ENCODE measurements at regions not wholly inside any gene's neighbourhood (a gene's known extent, or its start where the extent isn't known, plus 50 kb on each side); places are given as distances from the start of the nearest gene placed in this dataset.

DNA sequence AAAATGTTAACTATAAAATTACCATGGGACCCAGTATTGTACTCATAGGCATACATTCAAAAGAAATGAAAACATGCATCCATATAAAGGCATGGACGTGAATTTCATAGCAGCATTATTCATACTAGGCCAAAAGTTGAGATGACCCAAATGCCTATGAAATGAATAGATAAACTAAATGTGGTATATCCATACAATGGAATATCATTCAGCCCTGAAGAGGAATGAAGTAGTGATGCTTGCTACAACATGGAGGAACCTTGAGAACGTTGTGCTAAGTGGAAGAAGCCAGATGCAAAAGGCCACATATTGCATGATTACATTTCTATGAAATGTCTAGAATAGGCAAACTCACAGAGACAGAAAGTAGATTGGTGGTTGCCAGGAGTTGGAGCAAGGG lies 127.1 kb upstream of the IPO9 start:
- no peak overlapping the region for H3K9ac ChIP-seq (replicated peaks in 1 of 4; ENCODE audit: extremely low read depth in 1 of 4, low read depth in 3 of 4, low read length in 3 of 4)
- H3K36me3 ChIP-seq (ENCODE audit: control insufficient read depth in 2 of 4, insufficient read depth in 4 of 4, low read length in 3 of 4) = no peaks in the 10 kb centered on the region
- H3K4me1 ChIP-seq (replicated peaks in 1 of 4; ENCODE audit: control insufficient read depth in 3 of 4, insufficient read depth in 4 of 4, low read length in 3 of 4) = peaks cover 2 to 9% (median 5%) of the 10 kb centered on the region in 4 experiments; a peak in 5 of 7 replicates
- no peak overlapping the region for H2BK5ac ChIP-seq (ENCODE audit: low read depth, low read length)
- H3K79me1 ChIP-seq (ENCODE audit: low read depth, low read length) = no peaks in the 10 kb centered on the region; the same call in none of the 2 replicates
- FAIRE-seq = no peak
- ChIA-PET CTCF (ENCODE audit: partially characterized antibody) (interaction anchor here (0.7 to 28.1 kb wide), 9 partner anchors 8 to 186 kb away, joined by 3 to 823 read pairs (median 23); no protein-coding TSS in a partner anchor), POLR2A (ENCODE audit: partially characterized antibody) (interaction anchor here (0.8 kb wide), 1 partner anchor 49 kb away, joined by 4 read pairs; no protein-coding TSS in a partner anchor)
- no peak overlapping the region for H3K4ac ChIP-seq (replicated peaks; ENCODE audit: insufficient read length, low read depth, low read length)
- no peak for DNase-seq (ENCODE audit: low read depth in 1 of 2, low spot score in 2 of 2)
- H3K23me2 ChIP-seq (ENCODE audit: low read depth, low read length) = no peaks in the 10 kb centered on the region
- no peaks in the 10 kb centered on the region for H3K27me3 ChIP-seq (replicated peaks in 1 of 4; ENCODE audit: control insufficient read depth in 3 of 4, extremely low read depth in 1 of 4, insufficient read depth in 3 of 4, low read length in 3 of 4)
- H2AFZ ChIP-seq (ENCODE audit: low read length) = no peak overlapping the region
- H3K9me3 ChIP-seq (ENCODE audit: insufficient read depth in 2 of 2, low read depth in 1 of 2, low read length in 1 of 2) = no peaks in the 10 kb centered on the region
- H3K79me2 ChIP-seq (ENCODE audit: control insufficient read depth in 1 of 2, insufficient read depth in 2 of 2, low read length in 2 of 2) = no peaks in the 10 kb centered on the region
- H2BK20ac ChIP-seq (ENCODE audit: low read length) = no peak overlapping the region
- H2BK12ac ChIP-seq (ENCODE audit: low read depth, low read length) = no peak overlapping the region
- no peak overlapping the region for H3K4me3 ChIP-seq (ENCODE audit: extremely low read depth in 1 of 4, insufficient read depth in 2 of 4, low read depth in 3 of 4, low read length in 4 of 4)
- H4K8ac ChIP-seq (ENCODE audit: extremely low read depth, insufficient read depth, low read length) = no peak overlapping the region
- H3K4me2 ChIP-seq (ENCODE audit: insufficient read depth in 1 of 2, low read depth in 2 of 2, low read length in 2 of 2) = no peak overlapping the region
- H3K27ac ChIP-seq (ENCODE audit: low read depth, low read length) = no peak overlapping the region
- H2BK15ac ChIP-seq (ENCODE audit: low read length) = no peak overlapping the region
- H3K23ac ChIP-seq (ENCODE audit: insufficient read length) = no peak overlapping the region
- no peak overlapping the region for H3K56ac ChIP-seq (replicated peaks; ENCODE audit: insufficient read length, low read depth, low read length)
- 94% methylated on average over 2 of the region's 2 CpGs; no CpG with 5 or more reads in 1 of the 2 experiments for WGBS, 2 experiments (ENCODE audit: extremely low coverage in 1 of 2, insufficient coverage in 1 of 2, insufficient read length in 1 of 2, insufficient replicate concordance in 2 of 2, low coverage in 1 of 2, low lambda C conversion rate in 2 of 2, missing lambda C conversion rate in 1 of 2)
- H4K20me1 ChIP-seq (replicated peaks in 1 of 2; ENCODE audit: control insufficient read depth in 1 of 2, insufficient read depth in 2 of 2, low read length in 2 of 2) = peaks cover 0 to under 1% of the 10 kb centered on the region in 2 experiments
- no peak overlapping the region for H2BK120ac ChIP-seq (replicated peaks; ENCODE audit: low read depth, low read length)
- no peak overlapping the region for H4K5ac ChIP-seq (ENCODE audit: insufficient read length, low read depth, low read length)
- no peak overlapping the region for H4K91ac ChIP-seq (replicated peaks; ENCODE audit: insufficient read length, low read length)
- TF ChIP-seq EGR1 (IDR thresholded peaks at IDR 0.05; ENCODE audit: borderline replicate concordance, low read depth, low read length) (no peak), CBX8 (IDR thresholded peaks at IDR 0.05; ENCODE audit: borderline replicate concordance, low read depth, low read length) (no peak), KDM1A (IDR thresholded peaks at IDR 0.05; ENCODE audit: borderline replicate concordance, low read length) (peak; percentile 75; the same call in 1 of the 2 replicates)
- H3K14ac ChIP-seq (ENCODE audit: insufficient read length) = no peak overlapping the region
- H2AK5ac ChIP-seq (ENCODE audit: low read depth, low read length) = no peak overlapping the region
- no peak overlapping the region for H3K18ac ChIP-seq (ENCODE audit: extremely low read depth, low read length)

Data from H1 (cell line).